ENCODE measurements at regions not wholly inside any gene's neighbourhood (a gene's known extent, or its start where the extent isn't known, plus 50 kb on each side); places are given as distances from the start of the nearest gene placed in this dataset.
A peak's percentile ranks its signal among the peaks of the same experiment; 100 is the strongest.

- Mint-ChIP-seq H3K9me3 (ENCODE audit: low read depth, unreplicated experiment) (no peaks in the 10 kb centered on the region), H3K27ac (ENCODE audit: unreplicated experiment) (no peak overlapping the region), H3K27me3 (ENCODE audit: unreplicated experiment) (no peaks in the 10 kb centered on the region), H3K4me1 (ENCODE audit: low read depth, unreplicated experiment) (no peaks in the 10 kb centered on the region), H3K36me3 (ENCODE audit: insufficient read depth, unreplicated experiment) (no peaks in the 10 kb centered on the region), H3K4me3 (ENCODE audit: low read depth, unreplicated experiment) (no peak overlapping the region)
- DNase-seq, result no peak
- intact Hi-C loops (cut with micrococcal nuclease; ENCODE audit: unreplicated experiment), result no loop called here
- CTCF ChIA-PET, result no interaction called here
- BruUV-seq (replicated peaks), result no TSS peak
- no peak for TF ChIP-seq CTCF (IDR thresholded peaks at IDR 0.05; ENCODE audit: unreplicated experiment)
Measured at GRCh38 chr5:93267276-93267675, 313.7 kb downstream of the NR2F1-AS1 start.

- BruUV-seq (replicated peaks), result no TSS peak
- CTCF ChIA-PET, result no interaction called here
- intact Hi-C loops (cut with micrococcal nuclease; ENCODE audit: unreplicated experiment), result loop anchor here (10.0 kb wide), 1 partner anchor 327 kb away; the partner anchor contains the start of genes NR2F1 and NR2F1-AS1
- H3K27ac Mint-ChIP-seq (ENCODE audit: unreplicated experiment), result no peak overlapping the region
- no peaks in the 10 kb centered on the region for H3K9me3 Mint-ChIP-seq (ENCODE audit: low read depth, unreplicated experiment)
- H3K4me3 Mint-ChIP-seq (ENCODE audit: low read depth, unreplicated experiment), result no peak overlapping the region
- H3K4me1 Mint-ChIP-seq (ENCODE audit: low read depth, unreplicated experiment), result no peaks in the 10 kb centered on the region
- no peaks in the 10 kb centered on the region for H3K27me3 Mint-ChIP-seq (ENCODE audit: unreplicated experiment)
- TF ChIP-seq CTCF (IDR thresholded peaks at IDR 0.05; ENCODE audit: unreplicated experiment), result no peak
- H3K36me3 Mint-ChIP-seq (ENCODE audit: insufficient read depth, unreplicated experiment), result no peaks in the 10 kb centered on the region
- DNase-seq, result no peak
Measured at GRCh38 chr5:93257616-93258015, 323.4 kb downstream of the NR2F1-AS1 start.

GRCh38 chr5:93255796-93256195, 325.2 kb downstream of the NR2F1-AS1 start:
- H3K4me1 Mint-ChIP-seq (ENCODE audit: low read depth, unreplicated experiment), result no peaks in the 10 kb centered on the region
- intact Hi-C loops (cut with micrococcal nuclease; ENCODE audit: unreplicated experiment), result loop anchor here (10.0 kb wide), 1 partner anchor 329 kb away; the partner anchor contains the start of genes NR2F1 and NR2F1-AS1
- CTCF ChIA-PET, result no interaction called here

GRCh38 chr5:93252165-93252564, 328.9 kb downstream of the NR2F1-AS1 start:
- intact Hi-C loops (cut with micrococcal nuclease; ENCODE audit: unreplicated experiment), result loop anchor here (1.0 to 10.0 kb wide), 2 partner anchors 333 to 336 kb away; partner anchors contain the start of genes NR2F1 and NR2F1-AS1
- BruUV-seq (replicated peaks), result no TSS peak
- H3K4me3 Mint-ChIP-seq (ENCODE audit: low read depth, unreplicated experiment), result no peak overlapping the region

More at GRCh38 chr5:93255796-93256195, 325.2 kb downstream of the NR2F1-AS1 start:
- TF ChIP-seq CTCF (IDR thresholded peaks at IDR 0.05; ENCODE audit: unreplicated experiment), result no peak
- Mint-ChIP-seq H3K36me3 (ENCODE audit: insufficient read depth, unreplicated experiment) (no peaks in the 10 kb centered on the region), H3K9me3 (ENCODE audit: low read depth, unreplicated experiment) (no peaks in the 10 kb centered on the region), H3K27me3 (ENCODE audit: unreplicated experiment) (no peaks in the 10 kb centered on the region), H3K27ac (ENCODE audit: unreplicated experiment) (no peak overlapping the region), H3K4me3 (ENCODE audit: low read depth, unreplicated experiment) (no peak overlapping the region)
- no TSS peak for BruUV-seq (replicated peaks)
- no peak for DNase-seq

More at GRCh38 chr5:93252165-93252564, 328.9 kb downstream of the NR2F1-AS1 start:
- DNase-seq, result peak; percentile 11
- H3K4me1 Mint-ChIP-seq (ENCODE audit: low read depth, unreplicated experiment), result no peaks in the 10 kb centered on the region
- no peaks in the 10 kb centered on the region for H3K36me3 Mint-ChIP-seq (ENCODE audit: insufficient read depth, unreplicated experiment)
- no peaks in the 10 kb centered on the region for H3K27me3 Mint-ChIP-seq (ENCODE audit: unreplicated experiment)
- no peaks in the 10 kb centered on the region for H3K9me3 Mint-ChIP-seq (ENCODE audit: low read depth, unreplicated experiment)
- no peak for TF ChIP-seq CTCF (IDR thresholded peaks at IDR 0.05; ENCODE audit: unreplicated experiment)
- no peak overlapping the region for H3K27ac Mint-ChIP-seq (ENCODE audit: unreplicated experiment)
- CTCF ChIA-PET, result no interaction called here
